ENCODE measurements at regions not wholly inside any gene's neighbourhood (a gene's known extent, or its start where the extent isn't known, plus 50 kb on each side); places are given as distances from the start of the nearest gene placed in this dataset.

- FAIRE-seq (no peak), DNase-seq (ENCODE audit: low read depth, low spot score) (no peak)
- no peaks in the 10 kb centered on the region for H3K27me3 ChIP-seq (ENCODE audit: control insufficient read depth, extremely low read depth, insufficient read depth, low read length)
- H3K36me3 ChIP-seq (ENCODE audit: control insufficient read depth in 2 of 2, extremely low read depth in 1 of 2, insufficient read depth in 2 of 2, low read length in 2 of 2) = no peaks in the 10 kb centered on the region
- TF ChIP-seq EZH2 (IDR thresholded peaks at IDR 0.05; ENCODE audit: low read length) (no peak), CTCF (optimal IDR thresholded peaks at IDR 0.05 in 1 of 3, IDR thresholded peaks at IDR 0.05 in 1 of 3, conservative IDR thresholded peaks at IDR 0.05 in 1 of 3; ENCODE audit: extremely low read depth in 1 of 3, insufficient read depth in 2 of 3, low read length in 3 of 3) (no peak)
- peaks cover 24% of the 10 kb centered on the region for H3K4me1 ChIP-seq (ENCODE audit: control insufficient read depth, extremely low read depth, insufficient read depth, low read length)
- H3K9me1 ChIP-seq (ENCODE audit: control insufficient read depth, extremely low read depth, insufficient read depth, low read length) = no peaks in the 10 kb centered on the region
- no peak overlapping the region for H3K4me3 ChIP-seq (ENCODE audit: control insufficient read depth in 2 of 3, extremely low read depth in 1 of 3, insufficient read depth in 2 of 3, low read depth in 1 of 3, low read length in 3 of 3)
- no peak overlapping the region for H2AFZ ChIP-seq (ENCODE audit: control insufficient read depth, low read length)
- no peaks in the 10 kb centered on the region for H4K20me1 ChIP-seq (ENCODE audit: control insufficient read depth, extremely low read depth, insufficient read depth, low read length)
- no peaks in the 10 kb centered on the region for H3K9me3 ChIP-seq (ENCODE audit: control insufficient read depth, low read depth, low read length)
- no peak overlapping the region for H3K4me2 ChIP-seq (ENCODE audit: control insufficient read depth, extremely low read depth, insufficient read depth, low read depth, low read length)
- no peak overlapping the region for H3K27ac ChIP-seq (ENCODE audit: control insufficient read depth, insufficient read depth, low read length)
- dilution Hi-C loops (cut with MboI; ENCODE audit: extremely low pct_ligation_motif_present, low sequenced_read_pairs) = no loop called here
- H3K79me2 ChIP-seq (ENCODE audit: control insufficient read depth, insufficient read depth, low read length) = no peaks in the 10 kb centered on the region
- no peak overlapping the region for H3K9ac ChIP-seq (ENCODE audit: control insufficient read depth, extremely low read depth, insufficient read depth, low read length)
Observed at GRCh38 chrX:110410603-110411002, 52.0 kb downstream of the RTL9 start.

GRCh38 chrX:110412971-110413726 lies 54.5 kb downstream of the RTL9 start:
- Histone ChIP-seq H3K36me3 (ENCODE audit: control insufficient read depth in 2 of 2, extremely low read depth in 1 of 2, insufficient read depth in 2 of 2, low read length in 2 of 2) (no peaks in the 10 kb centered on the region), H3K9me1 (ENCODE audit: control insufficient read depth, extremely low read depth, insufficient read depth, low read length) (no peaks in the 10 kb centered on the region), H3K27ac (ENCODE audit: control insufficient read depth, insufficient read depth, low read length) (no peak overlapping the region), H3K4me1 (ENCODE audit: control insufficient read depth, extremely low read depth, insufficient read depth, low read length) (peaks cover 31% of the 10 kb centered on the region), H3K27me3 (ENCODE audit: control insufficient read depth, extremely low read depth, insufficient read depth, low read length) (no peaks in the 10 kb centered on the region), H2AFZ (ENCODE audit: control insufficient read depth, low read length) (no peak overlapping the region), H4K20me1 (ENCODE audit: control insufficient read depth, extremely low read depth, insufficient read depth, low read length) (no peaks in the 10 kb centered on the region), H3K9ac (ENCODE audit: control insufficient read depth, extremely low read depth, insufficient read depth, low read length) (no peak overlapping the region), H3K79me2 (ENCODE audit: control insufficient read depth, insufficient read depth, low read length) (no peaks in the 10 kb centered on the region), H3K9me3 (ENCODE audit: control insufficient read depth, low read depth, low read length) (no peaks in the 10 kb centered on the region), H3K4me2 (ENCODE audit: control insufficient read depth, extremely low read depth, insufficient read depth, low read depth, low read length) (no peak overlapping the region), H3K4me3 (ENCODE audit: control insufficient read depth in 2 of 3, extremely low read depth in 1 of 3, insufficient read depth in 2 of 3, low read depth in 1 of 3, low read length in 3 of 3) (no peak overlapping the region)
- FAIRE-seq (peak; percentile 5), DNase-seq (ENCODE audit: low read depth, low spot score) (no peak)
- dilution Hi-C loops (cut with MboI; ENCODE audit: extremely low pct_ligation_motif_present, low sequenced_read_pairs) = no loop called here
- peak; percentile 84 to 91 (median 86) for TF ChIP-seq CTCF (optimal IDR thresholded peaks at IDR 0.05 in 1 of 3, IDR thresholded peaks at IDR 0.05 in 1 of 3, conservative IDR thresholded peaks at IDR 0.05 in 1 of 3; ENCODE audit: extremely low read depth in 1 of 3, insufficient read depth in 2 of 3, low read length in 3 of 3)
- TF ChIP-seq EZH2 (IDR thresholded peaks at IDR 0.05; ENCODE audit: low read length) = no peak

Data from keratinocyte (primary cell).